ENCODE measurements at regions not wholly inside any gene's neighbourhood (a gene's known extent, or its start where the extent isn't known, plus 50 kb on each side); places are given as distances from the start of the nearest gene placed in this dataset.

DNA sequence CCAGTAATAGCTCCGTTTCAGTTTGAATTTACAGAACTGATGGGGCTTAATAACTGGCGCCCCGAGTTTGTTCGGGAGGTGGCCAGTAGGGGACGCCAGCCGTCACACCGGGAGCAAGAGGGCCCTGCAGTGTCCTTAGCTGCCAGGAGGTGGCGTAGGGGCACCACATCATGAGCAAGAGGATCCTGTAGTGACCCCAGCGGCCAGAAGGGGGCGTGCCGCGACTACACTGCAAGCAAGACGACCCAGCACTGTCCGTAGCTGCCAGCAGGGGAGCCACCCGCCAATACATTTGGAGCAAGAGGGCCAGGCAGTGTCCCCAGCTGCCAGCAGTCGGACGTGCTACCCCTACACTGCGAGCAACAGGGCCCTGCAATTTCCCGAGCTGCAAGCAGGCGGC, 663.7 kb upstream of the B3GAT1 start:
- Histone ChIP-seq H3K9me3 (ENCODE audit: control insufficient read depth, insufficient read depth, low read depth, low read length) (no peaks in the 10 kb centered on the region), H3K36me3 (ENCODE audit: control insufficient read depth in 2 of 2, insufficient read depth in 1 of 2, low read length in 2 of 2) (no peaks in the 10 kb centered on the region), H3K4me1 (ENCODE audit: control insufficient read depth, insufficient read depth, low read length) (no peaks in the 10 kb centered on the region), H3K4me3 (ENCODE audit: low read depth, low read length) (no peak overlapping the region), H3K27ac (ENCODE audit: extremely low read depth, low read depth, low read length) (no peak overlapping the region)
- CTCF ChIA-PET, result interaction anchor here (0.6 to 1.4 kb wide), 34 partner anchors 8 to 725 kb away, joined by 3 to 18 read pairs (median 3); no protein-coding TSS in a partner anchor
- POLR2A ChIA-PET, result no interaction called here
- TF ChIP-seq ZNF660 (tag by site-specific recombination; IDR thresholded peaks at IDR 0.05), result 0 out of 2 replicates have a peak, but pooled peaks have one; percentile 52
- TF ChIP-seq, protein P1, sequence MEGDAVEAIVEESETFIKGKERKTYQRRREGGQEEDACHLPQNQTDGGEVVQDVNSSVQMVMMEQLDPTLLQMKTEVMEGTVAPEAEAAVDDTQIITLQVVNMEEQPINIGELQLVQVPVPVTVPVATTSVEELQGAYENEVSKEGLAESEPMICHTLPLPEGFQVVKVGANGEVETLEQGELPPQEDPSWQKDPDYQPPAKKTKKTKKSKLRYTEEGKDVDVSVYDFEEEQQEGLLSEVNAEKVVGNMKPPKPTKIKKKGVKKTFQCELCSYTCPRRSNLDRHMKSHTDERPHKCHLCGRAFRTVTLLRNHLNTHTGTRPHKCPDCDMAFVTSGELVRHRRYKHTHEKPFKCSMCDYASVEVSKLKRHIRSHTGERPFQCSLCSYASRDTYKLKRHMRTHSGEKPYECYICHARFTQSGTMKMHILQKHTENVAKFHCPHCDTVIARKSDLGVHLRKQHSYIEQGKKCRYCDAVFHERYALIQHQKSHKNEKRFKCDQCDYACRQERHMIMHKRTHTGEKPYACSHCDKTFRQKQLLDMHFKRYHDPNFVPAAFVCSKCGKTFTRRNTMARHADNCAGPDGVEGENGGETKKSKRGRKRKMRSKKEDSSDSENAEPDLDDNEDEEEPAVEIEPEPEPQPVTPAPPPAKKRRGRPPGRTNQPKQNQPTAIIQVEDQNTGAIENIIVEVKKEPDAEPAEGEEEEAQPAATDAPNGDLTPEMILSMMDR (tag by site-specific recombination; IDR thresholded peaks at IDR 0.05), result peak; percentile 52
- peak; percentile 18; the same call in 1 of the 2 replicates for TF ChIP-seq ZNF654 (tag by site-specific recombination; IDR thresholded peaks at IDR 0.05; ENCODE audit: low read depth)
- no peak for TF ChIP-seq GLIS2 (tag by site-specific recombination; IDR thresholded peaks at IDR 0.05)
- TF ChIP-seq ZNF501 (tag by site-specific recombination; IDR thresholded peaks at IDR 0.05), result peak; percentile 35; the same call in 1 of the 2 replicates
- no peak for TF ChIP-seq BCL11B (tag by site-specific recombination; IDR thresholded peaks at IDR 0.05; ENCODE audit: low read depth)

DNA sequence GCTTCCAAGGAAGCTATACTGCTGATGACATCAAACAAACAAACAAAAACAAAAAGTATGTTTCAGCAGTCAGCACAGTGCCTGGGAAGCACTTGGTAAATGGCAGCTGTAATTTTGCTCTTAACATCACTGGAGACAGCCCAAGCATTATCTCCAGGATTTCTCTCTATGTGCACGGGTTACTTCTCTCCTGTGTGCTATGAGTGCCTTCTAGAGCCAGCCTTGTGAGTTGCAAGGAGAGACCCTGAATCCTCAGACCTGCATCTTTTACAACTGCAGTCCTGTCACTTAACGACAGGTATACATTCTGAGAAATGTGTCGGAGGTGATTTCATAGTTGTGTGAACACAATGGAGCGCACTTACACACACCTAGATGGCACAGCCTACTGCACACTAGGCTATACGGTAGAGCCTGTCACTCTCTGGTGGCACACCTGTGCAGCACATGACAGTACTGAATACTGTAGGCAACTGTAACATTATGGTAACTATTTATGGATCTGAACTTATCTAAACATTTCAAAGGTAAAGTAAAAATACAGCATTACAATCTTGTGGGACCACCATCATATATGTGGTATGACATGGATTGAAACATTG, 662.5 kb upstream of the B3GAT1 start:
- no peaks in the 10 kb centered on the region for H3K4me1 ChIP-seq (ENCODE audit: control insufficient read depth, insufficient read depth, low read length)
- no peak overlapping the region for H3K4me3 ChIP-seq (ENCODE audit: low read depth, low read length)
- no peak overlapping the region for H3K27ac ChIP-seq (ENCODE audit: extremely low read depth, low read depth, low read length)
- ChIA-PET POLR2A (no interaction called here), CTCF (interaction anchor here (0.8 to 1.3 kb wide), 3 partner anchors 42 to 804 kb away, joined by 3 to 6 read pairs (median 3); no protein-coding TSS in a partner anchor)
- H3K9me3 ChIP-seq (ENCODE audit: control insufficient read depth, insufficient read depth, low read depth, low read length), result no peaks in the 10 kb centered on the region
- no peak for TF ChIP-seq REPIN1 (tag by site-specific recombination; IDR thresholded peaks at IDR 0.05; ENCODE audit: low read depth)
- TF ChIP-seq ZNF654 (tag by site-specific recombination; IDR thresholded peaks at IDR 0.05; ENCODE audit: low read depth), result peak; percentile 37
- no peaks in the 10 kb centered on the region for H3K36me3 ChIP-seq (ENCODE audit: control insufficient read depth in 2 of 2, insufficient read depth in 1 of 2, low read length in 2 of 2)

DNA sequence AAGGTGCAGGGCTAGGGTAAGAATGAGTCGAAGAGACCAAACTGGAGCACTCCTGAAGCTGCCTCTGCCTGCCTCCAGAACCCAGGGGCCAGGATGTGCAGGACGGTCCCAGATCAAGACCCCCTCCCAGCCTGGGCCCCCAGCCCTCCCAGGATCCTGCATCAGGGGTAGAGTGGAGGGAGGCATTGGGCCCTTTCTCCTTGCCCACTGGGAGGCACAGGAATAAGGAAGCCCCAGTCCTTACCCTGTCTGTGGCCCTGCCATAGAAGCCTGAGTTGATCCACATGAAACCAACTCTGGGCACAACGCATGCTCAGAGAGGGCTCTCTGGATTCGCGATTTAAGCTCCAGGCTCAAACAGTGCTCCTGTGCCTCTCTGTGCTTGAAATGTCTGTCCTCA, 661.8 kb upstream of the B3GAT1 start:
- Histone ChIP-seq H3K27ac (ENCODE audit: extremely low read depth, low read depth, low read length) (no peak overlapping the region), H3K9me3 (ENCODE audit: control insufficient read depth, insufficient read depth, low read depth, low read length) (no peaks in the 10 kb centered on the region), H3K36me3 (ENCODE audit: control insufficient read depth in 2 of 2, insufficient read depth in 1 of 2, low read length in 2 of 2) (no peaks in the 10 kb centered on the region), H3K4me3 (ENCODE audit: low read depth, low read length) (no peak overlapping the region), H3K4me1 (ENCODE audit: control insufficient read depth, insufficient read depth, low read length) (no peaks in the 10 kb centered on the region)
- CTCF ChIA-PET, result interaction anchor here (0.7 to 1.3 kb wide), 4 partner anchors 42 to 804 kb away, joined by 3 to 6 read pairs (median 4); no protein-coding TSS in a partner anchor
- POLR2A ChIA-PET, result no interaction called here
- TF ChIP-seq ZNF549 (tag by site-specific recombination; IDR thresholded peaks at IDR 0.05) (no peak), TRIM28 (IDR thresholded peaks at IDR 0.05; ENCODE audit: borderline replicate concordance, low read length) (no peak), ZBTB8A (tag by site-specific recombination; IDR thresholded peaks at IDR 0.05) (no peak), WT1 (tag by site-specific recombination; IDR thresholded peaks at IDR 0.05) (no peak), REPIN1 (tag by site-specific recombination; IDR thresholded peaks at IDR 0.05; ENCODE audit: low read depth) (no peak), ZNF785 (tag by site-specific recombination; IDR thresholded peaks at IDR 0.05) (no peak), ZNF544 (tag by site-specific recombination; IDR thresholded peaks at IDR 0.05) (no peak), ZNF707 (tag by site-specific recombination; IDR thresholded peaks at IDR 0.05) (no peak), ZSCAN30 (tag by site-specific recombination; IDR thresholded peaks at IDR 0.05) (no peak)
- TF ChIP-seq, protein P2, sequence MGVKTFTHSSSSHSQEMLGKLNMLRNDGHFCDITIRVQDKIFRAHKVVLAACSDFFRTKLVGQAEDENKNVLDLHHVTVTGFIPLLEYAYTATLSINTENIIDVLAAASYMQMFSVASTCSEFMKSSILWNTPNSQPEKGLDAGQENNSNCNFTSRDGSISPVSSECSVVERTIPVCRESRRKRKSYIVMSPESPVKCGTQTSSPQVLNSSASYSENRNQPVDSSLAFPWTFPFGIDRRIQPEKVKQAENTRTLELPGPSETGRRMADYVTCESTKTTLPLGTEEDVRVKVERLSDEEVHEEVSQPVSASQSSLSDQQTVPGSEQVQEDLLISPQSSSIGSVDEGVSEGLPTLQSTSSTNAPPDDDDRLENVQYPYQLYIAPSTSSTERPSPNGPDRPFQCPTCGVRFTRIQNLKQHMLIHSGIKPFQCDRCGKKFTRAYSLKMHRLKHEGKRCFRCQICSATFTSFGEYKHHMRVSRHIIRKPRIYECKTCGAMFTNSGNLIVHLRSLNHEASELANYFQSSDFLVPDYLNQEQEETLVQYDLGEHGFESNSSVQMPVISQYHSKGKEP (tag by site-specific recombination; IDR thresholded peaks at IDR 0.05), result no peak
- TF ChIP-seq, protein P3, sequence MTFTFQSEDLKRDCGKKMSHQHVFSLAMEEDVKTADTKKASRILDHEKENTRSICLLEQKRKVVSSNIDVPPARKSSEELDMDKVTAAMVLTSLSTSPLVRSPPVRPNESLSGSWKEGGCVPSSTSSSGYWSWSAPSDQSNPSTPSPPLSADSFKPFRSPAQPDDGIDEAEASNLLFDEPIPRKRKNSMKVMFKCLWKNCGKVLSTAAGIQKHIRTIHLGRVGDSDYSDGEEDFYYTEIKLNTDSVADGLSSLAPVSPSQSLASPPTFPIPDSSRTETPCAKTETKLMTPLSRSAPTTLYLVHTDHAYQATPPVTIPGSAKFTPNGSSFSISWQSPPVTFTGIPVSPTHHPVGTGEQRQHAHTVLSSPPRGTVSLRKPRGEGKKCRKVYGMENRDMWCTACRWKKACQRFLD (tag by site-specific recombination; IDR thresholded peaks at IDR 0.05), result no peak
- TF ChIP-seq, protein P4, sequence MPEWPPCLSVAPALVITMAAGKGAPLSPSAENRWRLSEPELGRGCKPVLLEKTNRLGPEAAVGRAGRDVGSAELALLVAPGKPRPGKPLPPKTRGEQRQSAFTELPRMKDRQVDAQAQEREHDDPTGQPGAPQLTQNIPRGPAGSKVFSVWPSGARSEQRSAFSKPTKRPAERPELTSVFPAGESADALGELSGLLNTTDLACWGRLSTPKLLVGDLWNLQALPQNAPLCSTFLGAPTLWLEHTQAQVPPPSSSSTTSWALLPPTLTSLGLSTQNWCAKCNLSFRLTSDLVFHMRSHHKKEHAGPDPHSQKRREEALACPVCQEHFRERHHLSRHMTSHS (tag by site-specific recombination; IDR thresholded peaks at IDR 0.05), result no peak
- TF ChIP-seq, protein P5, sequence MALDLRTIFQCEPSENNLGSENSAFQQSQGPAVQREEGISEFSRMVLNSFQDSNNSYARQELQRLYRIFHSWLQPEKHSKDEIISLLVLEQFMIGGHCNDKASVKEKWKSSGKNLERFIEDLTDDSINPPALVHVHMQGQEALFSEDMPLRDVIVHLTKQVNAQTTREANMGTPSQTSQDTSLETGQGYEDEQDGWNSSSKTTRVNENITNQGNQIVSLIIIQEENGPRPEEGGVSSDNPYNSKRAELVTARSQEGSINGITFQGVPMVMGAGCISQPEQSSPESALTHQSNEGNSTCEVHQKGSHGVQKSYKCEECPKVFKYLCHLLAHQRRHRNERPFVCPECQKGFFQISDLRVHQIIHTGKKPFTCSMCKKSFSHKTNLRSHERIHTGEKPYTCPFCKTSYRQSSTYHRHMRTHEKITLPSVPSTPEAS (tag by site-specific recombination; IDR thresholded peaks at IDR 0.05), result no peak
- TF ChIP-seq, protein P6, sequence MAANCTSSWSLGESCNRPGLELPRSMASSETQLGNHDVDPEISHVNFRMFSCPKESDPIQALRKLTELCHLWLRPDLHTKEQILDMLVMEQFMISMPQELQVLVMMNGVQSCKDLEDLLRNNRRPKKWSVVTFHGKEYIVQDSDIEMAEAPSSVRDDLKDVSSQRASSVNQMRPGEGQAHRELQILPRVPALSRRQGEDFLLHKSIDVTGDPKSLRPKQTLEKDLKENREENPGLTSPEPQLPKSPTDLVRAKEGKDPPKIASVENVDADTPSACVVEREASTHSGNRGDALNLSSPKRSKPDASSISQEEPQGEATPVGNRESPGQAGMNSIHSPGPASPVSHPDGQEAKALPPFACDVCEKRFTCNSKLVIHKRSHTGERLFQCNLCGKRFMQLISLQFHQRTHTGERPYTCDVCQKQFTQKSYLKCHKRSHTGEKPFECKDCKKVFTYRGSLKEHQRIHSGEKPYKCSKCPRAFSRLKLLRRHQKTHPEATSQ (tag by site-specific recombination; IDR thresholded peaks at IDR 0.05), result no peak

Data from HEK293 (cell line).